MM.1S (cell line): ENCODE measurements at regions not wholly inside any gene's neighbourhood (a gene's known extent, or its start where the extent isn't known, plus 50 kb on each side); places are given as distances from the start of the nearest gene placed in this dataset.

Experiments used
- EZH2 ChIP-seq: fragments of 300-600 bp; sonication (generic); optimal IDR thresholded peaks from 2 replicates; pipeline ENCODE3; 2017; ENCODE audit warnings: low read depth, mild to moderate bottlenecking, antibody characterized with exemption, low read length, mixed read lengths
- EZH2phosphoT487 ChIP-seq: fragments of 300-600 bp; sonication (generic); IDR thresholded peaks from 2 replicates; pipeline ENCODE4 v1.6.1; 2018; ENCODE audit warnings: antibody characterized with exemption, low read length
- TF ChIP-seq, protein P1 (sequence below): fragments of 300-600 bp; sonication (generic); IDR thresholded peaks from 2 replicates; pipeline ENCODE4 v1.5.1; 2016; ENCODE audit warnings: antibody characterized with exemption, low read length, mixed read lengths

DNA sequence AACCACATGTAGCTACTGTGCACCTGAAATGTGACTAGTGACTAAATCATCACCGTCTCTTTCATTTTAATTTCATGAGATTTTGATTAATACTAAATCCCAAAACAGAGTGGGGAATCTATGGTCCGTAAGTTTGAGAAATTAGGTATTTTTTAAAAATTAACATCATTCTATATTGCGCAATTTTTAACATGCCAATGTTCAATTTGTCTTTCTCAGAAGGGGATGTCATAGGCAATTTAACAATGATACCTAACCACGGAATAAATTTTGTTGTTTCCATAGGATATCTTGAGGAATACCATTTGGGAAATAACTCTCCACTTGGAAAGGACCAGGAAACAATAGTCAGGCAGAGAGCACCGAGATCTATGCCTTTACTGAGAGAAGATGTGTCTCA, 267.7 kb downstream of the FAM76B start:
- TF ChIP-seq, protein P1, sequence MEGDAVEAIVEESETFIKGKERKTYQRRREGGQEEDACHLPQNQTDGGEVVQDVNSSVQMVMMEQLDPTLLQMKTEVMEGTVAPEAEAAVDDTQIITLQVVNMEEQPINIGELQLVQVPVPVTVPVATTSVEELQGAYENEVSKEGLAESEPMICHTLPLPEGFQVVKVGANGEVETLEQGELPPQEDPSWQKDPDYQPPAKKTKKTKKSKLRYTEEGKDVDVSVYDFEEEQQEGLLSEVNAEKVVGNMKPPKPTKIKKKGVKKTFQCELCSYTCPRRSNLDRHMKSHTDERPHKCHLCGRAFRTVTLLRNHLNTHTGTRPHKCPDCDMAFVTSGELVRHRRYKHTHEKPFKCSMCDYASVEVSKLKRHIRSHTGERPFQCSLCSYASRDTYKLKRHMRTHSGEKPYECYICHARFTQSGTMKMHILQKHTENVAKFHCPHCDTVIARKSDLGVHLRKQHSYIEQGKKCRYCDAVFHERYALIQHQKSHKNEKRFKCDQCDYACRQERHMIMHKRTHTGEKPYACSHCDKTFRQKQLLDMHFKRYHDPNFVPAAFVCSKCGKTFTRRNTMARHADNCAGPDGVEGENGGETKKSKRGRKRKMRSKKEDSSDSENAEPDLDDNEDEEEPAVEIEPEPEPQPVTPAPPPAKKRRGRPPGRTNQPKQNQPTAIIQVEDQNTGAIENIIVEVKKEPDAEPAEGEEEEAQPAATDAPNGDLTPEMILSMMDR = no peak
- no peak for TF ChIP-seq EZH2
- TF ChIP-seq EZH2phosphoT487 = no peak
